ENCODE measurements at regions not wholly inside any gene's neighbourhood (a gene's known extent, or its start where the extent isn't known, plus 50 kb on each side); places are given as distances from the start of the nearest gene placed in this dataset.

DNA sequence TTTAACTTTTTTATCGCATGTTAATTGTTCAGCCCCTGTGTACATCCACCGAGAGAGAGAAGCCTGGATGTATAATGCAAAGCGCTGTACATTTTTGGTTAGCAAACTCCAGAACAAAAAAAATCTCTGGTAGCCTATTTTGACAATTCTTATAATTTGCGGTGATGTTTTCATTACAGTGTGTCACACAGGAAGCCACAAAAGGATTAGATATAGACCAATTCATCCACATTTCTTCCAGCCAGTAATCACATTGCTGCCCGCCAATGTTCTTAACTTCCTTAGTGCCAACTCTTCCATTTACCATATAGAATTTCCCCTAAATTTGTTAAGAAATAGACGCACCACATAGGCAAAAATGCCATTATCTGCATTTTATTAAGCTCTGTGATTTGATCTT lies 435.6 kb downstream of the EFNA5 start:
- Histone ChIP-seq H3K4me1 (no peaks in the 10 kb centered on the region), H3K4me3 (no peak overlapping the region), H3K27ac (no peak overlapping the region), H3K27me3 (no peaks in the 10 kb centered on the region), H3K36me3 (no peaks in the 10 kb centered on the region), H3K9me3 (no peaks in the 10 kb centered on the region)
- no peak for DNase-seq (ENCODE audit: low spot score)
- TF ChIP-seq, protein P1, sequence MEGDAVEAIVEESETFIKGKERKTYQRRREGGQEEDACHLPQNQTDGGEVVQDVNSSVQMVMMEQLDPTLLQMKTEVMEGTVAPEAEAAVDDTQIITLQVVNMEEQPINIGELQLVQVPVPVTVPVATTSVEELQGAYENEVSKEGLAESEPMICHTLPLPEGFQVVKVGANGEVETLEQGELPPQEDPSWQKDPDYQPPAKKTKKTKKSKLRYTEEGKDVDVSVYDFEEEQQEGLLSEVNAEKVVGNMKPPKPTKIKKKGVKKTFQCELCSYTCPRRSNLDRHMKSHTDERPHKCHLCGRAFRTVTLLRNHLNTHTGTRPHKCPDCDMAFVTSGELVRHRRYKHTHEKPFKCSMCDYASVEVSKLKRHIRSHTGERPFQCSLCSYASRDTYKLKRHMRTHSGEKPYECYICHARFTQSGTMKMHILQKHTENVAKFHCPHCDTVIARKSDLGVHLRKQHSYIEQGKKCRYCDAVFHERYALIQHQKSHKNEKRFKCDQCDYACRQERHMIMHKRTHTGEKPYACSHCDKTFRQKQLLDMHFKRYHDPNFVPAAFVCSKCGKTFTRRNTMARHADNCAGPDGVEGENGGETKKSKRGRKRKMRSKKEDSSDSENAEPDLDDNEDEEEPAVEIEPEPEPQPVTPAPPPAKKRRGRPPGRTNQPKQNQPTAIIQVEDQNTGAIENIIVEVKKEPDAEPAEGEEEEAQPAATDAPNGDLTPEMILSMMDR (IDR thresholded peaks at IDR 0.05), result no peak

DNA sequence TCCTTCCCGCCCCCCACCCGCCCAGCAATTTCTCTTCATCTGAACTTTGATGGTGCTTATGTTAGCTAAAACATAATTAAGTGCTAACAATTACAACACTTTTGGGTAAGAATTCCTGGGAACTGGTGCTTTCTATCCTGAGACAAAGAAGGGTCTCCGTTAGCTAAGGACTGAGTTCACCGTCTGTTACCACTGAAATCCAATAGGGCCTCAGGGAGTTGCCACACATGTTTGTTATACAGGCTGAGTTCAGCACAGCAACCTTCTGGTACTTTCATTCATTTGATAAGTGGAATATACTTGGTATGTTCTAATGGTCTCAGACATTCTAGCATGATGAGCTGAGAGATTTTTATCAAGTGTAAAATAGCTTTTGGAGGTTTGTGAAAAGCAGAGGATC lies 437.9 kb downstream of the EFNA5 start:
- no peak for DNase-seq (ENCODE audit: low spot score)
- TF ChIP-seq, protein P1 (IDR thresholded peaks at IDR 0.05), result no peak

DNA sequence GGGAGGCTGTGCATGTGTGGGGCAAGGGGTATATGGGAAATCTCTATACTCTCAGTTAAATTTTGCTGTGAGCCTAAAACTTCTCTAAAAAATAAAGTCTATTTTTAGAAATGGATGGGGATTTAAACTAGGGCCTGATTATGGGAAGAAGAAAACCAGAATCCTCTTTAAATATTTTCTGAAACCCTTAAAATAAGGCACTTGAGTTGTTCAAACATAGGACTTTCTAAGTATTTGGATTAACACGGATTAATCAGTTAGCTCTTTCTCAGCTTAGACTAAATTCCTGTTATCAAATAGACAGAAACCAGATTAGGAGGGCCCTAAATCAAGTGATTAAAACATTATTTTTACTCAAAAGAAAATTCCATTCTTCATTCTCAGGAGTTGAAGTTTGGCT lies 438.4 kb downstream of the EFNA5 start:
- H3K4me3 ChIP-seq, result no peak overlapping the region
- H3K36me3 ChIP-seq, result no peaks in the 10 kb centered on the region
- no peaks in the 10 kb centered on the region for H3K4me1 ChIP-seq
- TF ChIP-seq, protein P1 (IDR thresholded peaks at IDR 0.05), result no peak
- DNase-seq (ENCODE audit: low spot score), result no peak
- H3K27ac ChIP-seq, result no peak overlapping the region
- no peaks in the 10 kb centered on the region for H3K9me3 ChIP-seq
- H3K27me3 ChIP-seq, result no peaks in the 10 kb centered on the region

More for the DNA sequence above, 437.9 kb downstream of the EFNA5 start:
- Histone ChIP-seq H3K4me3 (no peak overlapping the region), H3K36me3 (no peaks in the 10 kb centered on the region), H3K27ac (no peak overlapping the region), H3K4me1 (no peaks in the 10 kb centered on the region), H3K27me3 (no peaks in the 10 kb centered on the region), H3K9me3 (no peaks in the 10 kb centered on the region)

DNA sequence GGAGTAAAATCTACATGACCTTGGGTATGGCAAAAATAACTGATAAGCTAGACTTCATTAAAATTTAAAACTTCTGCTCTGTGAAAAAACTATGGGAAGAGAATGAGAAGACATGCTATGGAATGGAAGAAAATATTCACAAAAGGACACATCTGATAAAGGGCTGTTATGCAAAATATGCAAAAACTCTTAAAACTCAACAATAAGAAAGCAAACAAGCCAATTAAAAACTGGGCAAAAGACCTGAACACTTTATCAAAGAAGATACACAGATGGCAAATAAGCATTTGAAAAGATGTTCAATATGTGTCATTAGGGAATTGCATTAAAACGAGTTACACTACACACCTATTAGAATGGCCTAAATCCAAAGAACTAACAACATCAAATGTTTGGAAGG lies 439.5 kb downstream of the EFNA5 start:
- no peak for DNase-seq (ENCODE audit: low spot score)
- Histone ChIP-seq H3K4me3 (no peak overlapping the region), H3K9me3 (no peaks in the 10 kb centered on the region), H3K27ac (no peak overlapping the region), H3K27me3 (no peaks in the 10 kb centered on the region), H3K36me3 (no peaks in the 10 kb centered on the region), H3K4me1 (no peaks in the 10 kb centered on the region)
- TF ChIP-seq, protein P1 (IDR thresholded peaks at IDR 0.05), result no peak

DNA sequence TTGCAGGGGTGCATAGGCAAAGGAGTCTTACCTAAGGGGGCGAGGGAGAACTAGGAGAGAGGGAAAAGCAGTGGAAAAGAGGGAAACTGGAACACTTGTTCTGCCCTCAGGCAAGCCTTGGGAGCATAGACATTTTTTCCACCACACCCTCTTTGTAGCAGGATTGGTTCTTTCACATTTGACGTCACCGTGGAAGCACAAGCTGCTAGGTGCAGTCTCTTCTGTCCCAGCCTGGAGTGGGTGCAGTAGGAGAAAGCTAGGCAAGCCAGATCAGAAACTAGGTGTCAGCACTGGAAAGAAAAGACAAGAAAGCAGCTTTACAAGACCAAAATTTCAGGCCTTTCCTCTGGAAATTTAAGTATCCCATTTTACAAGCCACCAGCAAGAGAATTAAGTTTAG lies 440.4 kb downstream of the EFNA5 start:
- DNase-seq (ENCODE audit: low spot score), result no peak
- no peak overlapping the region for H3K27ac ChIP-seq

DNA sequence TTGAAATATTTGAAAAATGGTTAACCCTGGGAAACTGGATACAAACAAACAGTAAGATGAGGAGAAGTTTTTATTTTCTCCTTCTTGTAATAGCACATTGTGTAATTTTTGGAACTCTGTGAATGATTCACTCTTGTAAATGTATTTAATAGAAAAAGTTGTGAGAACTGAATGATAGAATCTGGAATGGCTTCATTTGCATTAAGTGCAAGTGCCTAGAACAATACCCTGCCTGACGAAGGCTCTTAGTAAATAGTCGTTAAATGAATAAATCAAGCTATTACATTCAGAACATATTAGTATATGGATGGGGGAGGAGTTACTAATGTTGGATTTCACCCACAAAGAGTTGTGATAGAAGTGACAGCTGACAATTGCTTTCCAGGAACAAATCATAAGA lies 442.5 kb downstream of the EFNA5 start:
- no peaks in the 10 kb centered on the region for H3K9me3 ChIP-seq
- H3K27me3 ChIP-seq, result no peaks in the 10 kb centered on the region
- no peaks in the 10 kb centered on the region for H3K4me1 ChIP-seq
- TF ChIP-seq, protein P1 (IDR thresholded peaks at IDR 0.05), result no peak
- H3K27ac ChIP-seq, result no peak overlapping the region
- no peak for DNase-seq (ENCODE audit: low spot score)
- no peak overlapping the region for H3K4me3 ChIP-seq
- no peaks in the 10 kb centered on the region for H3K36me3 ChIP-seq

More for the DNA sequence above, 440.4 kb downstream of the EFNA5 start:
- H3K36me3 ChIP-seq, result no peaks in the 10 kb centered on the region
- no peaks in the 10 kb centered on the region for H3K4me1 ChIP-seq
- H3K4me3 ChIP-seq, result no peak overlapping the region
- H3K27me3 ChIP-seq, result no peaks in the 10 kb centered on the region
- no peaks in the 10 kb centered on the region for H3K9me3 ChIP-seq
- TF ChIP-seq, protein P1 (IDR thresholded peaks at IDR 0.05), result no peak
